ENCODE measurements at regions not wholly inside any gene's neighbourhood (a gene's known extent, or its start where the extent isn't known, plus 50 kb on each side); places are given as distances from the start of the nearest gene placed in this dataset.
"Not testable (repeated sequence)": the region's sequence is repeated elsewhere in the genome, so short reads cannot be mapped to it uniquely, and the experiment has no call there.

DNA sequence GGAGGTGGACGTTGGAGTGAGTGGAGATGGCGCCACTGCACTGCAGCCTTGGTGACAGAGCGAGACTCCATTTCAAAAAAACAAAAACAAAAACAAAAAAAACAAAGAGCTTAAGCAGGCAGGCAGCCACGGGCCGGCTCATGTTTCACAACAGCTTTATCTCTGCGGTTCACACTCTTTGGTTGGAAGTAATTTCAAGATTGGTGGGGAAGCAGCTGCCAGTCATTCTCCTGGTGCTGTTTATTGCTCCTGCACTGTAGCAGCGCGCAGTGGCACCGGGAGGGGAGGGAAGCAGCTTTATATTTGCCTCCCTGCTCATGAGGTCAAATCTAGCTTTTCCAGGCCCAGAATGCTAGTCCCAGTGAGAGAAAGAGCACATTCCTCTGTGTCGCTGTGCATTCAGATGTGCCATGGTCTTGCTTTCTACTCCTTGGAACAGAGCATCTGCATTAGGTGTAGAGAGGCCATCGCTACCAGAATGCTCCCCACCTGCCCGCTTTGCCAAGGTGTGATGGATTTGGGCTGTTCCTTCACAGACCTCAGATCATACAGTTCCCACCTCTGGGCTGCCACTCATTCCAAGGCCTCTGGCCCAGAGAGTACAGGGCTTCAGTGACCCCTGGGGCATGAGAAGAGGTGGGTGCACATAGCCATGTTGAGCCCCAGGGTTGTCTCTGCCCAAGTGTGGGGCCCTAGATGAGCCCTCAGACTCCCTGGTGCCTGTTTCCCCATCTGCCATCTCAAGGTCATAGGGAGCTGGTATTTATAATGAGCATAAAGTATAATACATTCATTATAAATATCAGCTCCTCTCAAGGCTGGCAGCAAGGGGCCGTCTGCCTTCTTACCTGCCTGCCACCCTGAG, 270.4 kb downstream of the MED10 start:
- Mint-ChIP-seq H3K4me1 (no peaks in the 10 kb centered on the region), H3K4me3 (no peak overlapping the region), H3K36me3 (ENCODE audit: low read depth) (no peaks in the 10 kb centered on the region), H3K27me3 (no peaks in the 10 kb centered on the region), H3K9me3 (no peaks in the 10 kb centered on the region), H3K27ac (no peak overlapping the region)
- intact Hi-C loops (cut with micrococcal nuclease): no loop called here
- no peak for DNase-seq

DNA sequence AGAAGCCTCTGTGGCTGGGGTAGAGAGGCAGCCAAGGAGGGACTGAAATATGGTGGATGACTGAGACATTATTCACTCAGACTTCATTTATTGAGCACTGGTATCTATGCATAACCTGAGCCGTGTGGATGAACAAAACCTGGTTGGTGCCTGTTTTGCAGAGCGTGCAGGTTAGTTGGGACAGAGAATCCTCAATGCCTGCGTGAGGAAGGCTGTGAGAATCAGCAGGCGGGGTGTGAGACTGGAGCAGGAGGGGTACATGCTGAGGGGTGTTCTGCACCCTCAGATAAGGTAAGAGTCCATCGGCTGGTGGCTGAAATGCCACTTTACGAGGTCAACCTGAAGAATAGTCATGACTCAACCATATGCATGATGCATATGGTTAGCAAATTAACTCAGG, 271.6 kb downstream of the MED10 start:
- no peak for DNase-seq
- no peaks in the 10 kb centered on the region for H3K36me3 Mint-ChIP-seq (ENCODE audit: low read depth)
- intact Hi-C loops (cut with micrococcal nuclease): no loop called here
- H3K4me1 Mint-ChIP-seq: no peaks in the 10 kb centered on the region
- no peak overlapping the region for H3K4me3 Mint-ChIP-seq
- peaks cover 4% of the 10 kb centered on the region for H3K9me3 Mint-ChIP-seq
- H3K27me3 Mint-ChIP-seq: no peaks in the 10 kb centered on the region
- no peak overlapping the region for H3K27ac Mint-ChIP-seq

DNA sequence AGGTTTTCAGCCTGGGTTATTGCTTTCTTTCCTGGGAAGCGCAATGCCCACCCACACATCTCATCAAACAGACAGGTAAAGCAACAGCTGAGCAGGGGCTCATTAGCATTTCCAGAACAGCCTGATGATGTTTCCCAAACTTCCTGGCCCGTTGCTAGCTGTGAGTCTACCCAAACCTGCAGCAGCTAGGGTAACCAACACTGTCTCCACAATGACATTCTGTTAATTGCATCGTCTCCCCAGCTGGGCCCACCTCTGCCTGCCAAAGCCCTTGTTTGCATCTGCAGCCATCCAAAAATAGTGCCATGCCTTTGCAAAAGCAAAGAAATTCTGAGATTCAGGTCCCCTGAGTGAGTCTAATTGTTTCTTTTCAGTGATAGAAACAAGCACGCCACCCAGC, 273.0 kb downstream of the MED10 start:
- Mint-ChIP-seq H3K4me1 (no peaks in the 10 kb centered on the region), H3K27me3 (no peaks in the 10 kb centered on the region), H3K4me3 (no peak overlapping the region), H3K36me3 (ENCODE audit: low read depth) (no peaks in the 10 kb centered on the region), H3K9me3 (peaks cover 5% of the 10 kb centered on the region), H3K27ac (no peak overlapping the region)
- intact Hi-C loops (cut with micrococcal nuclease): no loop called here
- no peak for DNase-seq

DNA sequence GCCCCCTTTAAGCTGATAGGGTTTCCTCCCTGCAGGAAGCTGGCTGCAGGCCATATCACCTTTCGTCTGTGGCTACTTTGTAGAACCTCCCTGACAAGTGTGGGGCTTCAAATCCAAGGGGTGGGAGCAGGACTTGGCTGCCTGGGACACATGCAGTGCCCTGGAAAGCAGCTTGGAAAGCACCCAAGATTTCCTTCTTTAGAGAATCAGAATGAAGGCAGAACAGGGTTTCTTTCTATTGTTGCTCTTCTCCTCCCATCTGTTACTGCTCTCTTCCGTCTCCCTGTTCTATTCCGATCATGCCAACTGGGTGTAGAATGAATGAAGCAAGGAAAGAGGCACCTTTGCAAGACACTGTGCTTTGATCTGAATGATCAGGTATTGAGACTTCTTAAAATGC, 282.2 kb downstream of the MED10 start:
- H3K4me1 Mint-ChIP-seq: no peaks in the 10 kb centered on the region
- no peak overlapping the region for H3K27ac Mint-ChIP-seq
- peaks cover 3% of the 10 kb centered on the region for H3K9me3 Mint-ChIP-seq
- H3K4me3 Mint-ChIP-seq: no peak overlapping the region
- H3K36me3 Mint-ChIP-seq (ENCODE audit: low read depth): no peaks in the 10 kb centered on the region
- H3K27me3 Mint-ChIP-seq: no peaks in the 10 kb centered on the region
- no peak for DNase-seq
- intact Hi-C loops (cut with micrococcal nuclease): no loop called here

DNA sequence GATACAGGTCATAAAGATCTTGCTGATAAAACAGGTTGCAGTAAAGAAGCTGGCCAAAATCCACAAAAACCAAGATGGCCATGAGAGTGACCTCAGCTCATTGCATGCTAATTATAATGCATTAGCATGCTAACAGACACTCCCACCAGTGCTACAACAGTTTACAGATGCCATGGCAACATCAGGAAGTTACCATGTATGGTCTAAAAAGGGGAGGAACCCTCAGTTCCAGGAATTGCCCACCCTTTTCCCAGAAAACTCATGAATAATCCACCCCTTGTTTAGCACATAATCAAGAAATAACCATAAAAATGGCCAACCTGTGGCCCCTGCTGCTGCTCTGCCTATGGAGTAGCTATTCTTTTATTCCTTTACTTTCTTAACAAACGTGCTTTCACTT, 284.2 kb downstream of the MED10 start:
- H3K9me3 Mint-ChIP-seq: not testable (repeated sequence)

DNA sequence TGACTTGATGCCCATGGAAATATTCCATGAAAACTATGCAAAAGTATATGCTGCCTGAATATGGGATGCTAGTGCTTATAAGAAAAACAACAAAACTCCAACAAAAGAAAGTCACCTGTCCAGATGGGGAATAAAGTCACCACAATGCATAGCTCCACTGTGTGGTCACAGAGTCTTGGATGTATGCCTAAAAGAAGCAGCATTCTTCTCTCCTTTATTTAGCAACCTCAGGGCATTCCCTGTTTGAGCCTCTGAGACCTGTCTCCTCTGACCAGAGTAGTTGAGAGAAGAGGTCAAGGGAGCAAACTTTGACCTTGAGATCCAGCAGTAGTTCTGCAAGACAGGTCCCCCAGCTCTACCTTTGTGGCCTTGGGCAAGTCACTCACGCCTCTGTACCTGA, 287.5 kb downstream of the MED10 start:
- H3K27me3 Mint-ChIP-seq: no peaks in the 10 kb centered on the region
- DNase-seq: no peak
- peaks cover 3% of the 10 kb centered on the region for H3K9me3 Mint-ChIP-seq
- H3K4me3 Mint-ChIP-seq: no peak overlapping the region
- H3K27ac Mint-ChIP-seq: no peak overlapping the region
- intact Hi-C loops (cut with micrococcal nuclease): no loop called here
- H3K36me3 Mint-ChIP-seq (ENCODE audit: low read depth): no peaks in the 10 kb centered on the region
- H3K4me1 Mint-ChIP-seq: no peaks in the 10 kb centered on the region

More for the DNA sequence above, 284.2 kb downstream of the MED10 start:
- H3K4me1 Mint-ChIP-seq; H3K4me3 Mint-ChIP-seq; DNase-seq; H3K27ac Mint-ChIP-seq; H3K36me3 Mint-ChIP-seq (ENCODE audit: low read depth); H3K27me3 Mint-ChIP-seq; intact Hi-C loops (cut with micrococcal nuclease): not testable (repeated sequence)

DNA sequence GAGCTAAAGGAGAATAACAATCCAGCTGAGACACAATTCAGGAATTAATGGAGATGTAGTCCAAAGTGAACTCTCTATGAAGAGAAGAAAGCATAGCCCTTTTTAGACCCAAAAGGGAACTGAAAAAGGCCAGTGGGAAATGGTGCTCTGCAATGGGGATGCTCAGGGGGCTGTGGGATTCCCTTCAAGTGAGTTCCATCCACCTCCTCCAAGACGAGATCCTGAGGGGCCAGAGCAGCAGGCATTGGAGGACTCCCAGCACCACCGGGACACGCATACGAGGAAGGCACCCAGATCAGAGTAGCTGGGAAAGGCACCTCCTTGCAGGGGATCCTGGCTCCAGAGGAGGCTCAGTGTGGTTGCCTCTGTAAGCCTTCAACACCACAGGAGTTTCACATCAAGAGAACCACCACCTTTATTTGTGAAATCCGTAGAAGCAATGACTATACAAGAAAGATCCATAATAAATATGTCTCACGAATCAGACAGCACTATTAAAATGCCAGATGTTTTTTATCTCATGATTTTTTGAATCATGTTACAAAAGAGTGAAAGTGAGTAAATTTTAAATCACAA, 288.2 kb downstream of the MED10 start:
- H3K4me1 Mint-ChIP-seq: no peaks in the 10 kb centered on the region
- intact Hi-C loops (cut with micrococcal nuclease): no loop called here
- H3K36me3 Mint-ChIP-seq (ENCODE audit: low read depth): no peaks in the 10 kb centered on the region
- no peak for DNase-seq
- H3K27me3 Mint-ChIP-seq: no peaks in the 10 kb centered on the region
- H3K9me3 Mint-ChIP-seq: peaks cover 3% of the 10 kb centered on the region
- no peak overlapping the region for H3K4me3 Mint-ChIP-seq
- H3K27ac Mint-ChIP-seq: no peak overlapping the region

DNA sequence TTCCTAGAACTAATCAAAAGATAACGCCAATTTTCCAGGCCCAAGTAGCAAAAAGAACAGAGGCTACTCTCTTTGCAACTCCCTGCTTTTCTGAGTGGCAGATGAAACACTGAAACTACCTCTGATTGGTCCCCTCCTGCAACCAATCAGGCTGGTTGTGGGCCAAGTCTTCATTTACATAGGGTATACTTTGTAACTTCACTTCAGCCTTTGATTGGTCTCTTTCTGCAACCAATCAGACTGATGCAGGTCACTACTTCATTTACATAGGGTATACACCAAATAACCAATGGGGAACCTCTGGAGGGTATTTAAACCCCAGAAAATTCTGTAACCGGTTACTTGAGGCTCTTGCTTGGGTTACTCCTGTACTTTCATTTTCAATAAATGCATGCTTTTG, 289.6 kb downstream of the MED10 start:
- peaks cover 3% of the 10 kb centered on the region for H3K9me3 Mint-ChIP-seq
- no peaks in the 10 kb centered on the region for H3K27me3 Mint-ChIP-seq
- no peak overlapping the region for H3K27ac Mint-ChIP-seq

DNA sequence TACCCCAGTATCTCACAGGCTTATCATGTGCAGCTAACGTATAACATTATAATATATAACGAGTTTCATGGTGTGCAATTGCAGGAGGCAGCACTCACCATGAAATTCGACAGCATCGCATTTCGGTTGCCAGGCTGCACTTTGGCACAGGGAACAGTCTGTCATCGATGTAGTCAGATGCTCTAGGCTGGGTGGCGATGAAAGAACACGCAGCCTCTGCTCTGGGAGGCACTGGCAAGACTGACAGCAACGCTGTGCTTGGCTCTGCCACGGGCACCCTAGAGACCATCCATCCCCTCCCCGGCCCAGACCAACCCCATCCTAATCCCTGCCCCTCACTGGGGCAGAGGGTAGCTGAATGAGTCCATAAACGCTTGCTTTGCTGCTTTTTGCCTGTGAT, 290.8 kb downstream of the MED10 start:
- no peaks in the 10 kb centered on the region for H3K27me3 Mint-ChIP-seq
- no peaks in the 10 kb centered on the region for H3K9me3 Mint-ChIP-seq
- intact Hi-C loops (cut with micrococcal nuclease): no loop called here
- H3K27ac Mint-ChIP-seq: no peak overlapping the region
- no peaks in the 10 kb centered on the region for H3K36me3 Mint-ChIP-seq (ENCODE audit: low read depth)
- no peak for DNase-seq
- no peak overlapping the region for H3K4me3 Mint-ChIP-seq
- no peaks in the 10 kb centered on the region for H3K4me1 Mint-ChIP-seq

More for the DNA sequence above, 289.6 kb downstream of the MED10 start:
- intact Hi-C loops (cut with micrococcal nuclease): no loop called here
- Mint-ChIP-seq H3K4me1 (no peaks in the 10 kb centered on the region), H3K4me3 (no peak overlapping the region), H3K36me3 (ENCODE audit: low read depth) (no peaks in the 10 kb centered on the region)
- DNase-seq: no peak

DNA sequence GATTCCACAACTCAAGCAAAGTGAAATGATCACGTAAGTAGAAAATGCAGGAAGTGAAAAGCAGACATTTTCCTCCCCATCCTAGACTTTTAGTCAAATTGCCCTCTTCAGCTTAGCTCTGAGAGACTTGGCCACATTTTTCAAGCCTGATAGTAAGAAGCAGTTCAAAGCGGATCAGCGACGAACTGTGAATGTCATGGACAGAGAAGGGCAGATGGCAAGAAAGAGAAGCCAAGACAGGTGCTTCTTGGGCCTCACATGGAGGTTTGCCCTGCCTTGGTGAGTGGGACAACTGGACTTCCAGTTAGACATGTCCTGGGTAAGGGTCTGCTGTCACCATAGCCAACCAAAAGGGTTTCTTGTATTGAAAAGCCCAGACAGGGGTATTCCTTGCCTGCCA, 291.5 kb downstream of the MED10 start:
- intact Hi-C loops (cut with micrococcal nuclease): no loop called here
- Mint-ChIP-seq H3K27ac (no peak overlapping the region), H3K4me1 (no peaks in the 10 kb centered on the region), H3K4me3 (no peak overlapping the region), H3K9me3 (no peaks in the 10 kb centered on the region), H3K27me3 (no peaks in the 10 kb centered on the region), H3K36me3 (ENCODE audit: low read depth) (no peaks in the 10 kb centered on the region)
- no peak for DNase-seq

DNA sequence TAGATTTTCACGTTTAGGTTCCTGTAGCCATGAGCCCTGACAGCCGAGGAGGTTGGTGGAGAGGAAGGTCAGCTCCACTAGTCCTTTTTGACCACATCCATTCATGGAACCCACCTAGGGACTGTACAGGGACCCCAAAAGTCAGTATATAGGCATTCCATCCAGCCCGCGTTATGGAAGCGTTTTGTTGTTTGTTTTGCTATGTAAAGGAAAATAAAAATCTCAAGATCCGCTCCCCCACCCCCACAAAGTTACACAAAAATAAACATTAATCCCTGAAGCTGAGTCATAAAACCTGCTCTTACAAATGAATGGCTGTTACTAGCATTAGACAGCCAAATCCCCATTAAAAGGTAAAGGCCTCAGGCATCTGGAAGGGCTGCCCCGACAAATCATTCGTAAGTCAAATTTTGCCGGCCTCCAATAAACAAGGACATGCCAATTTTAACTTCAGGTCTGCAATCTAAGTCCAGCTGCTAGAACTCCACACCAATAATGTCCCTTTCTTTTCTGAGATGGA, 292.9 kb downstream of the MED10 start:
- Mint-ChIP-seq H3K27me3 (no peaks in the 10 kb centered on the region), H3K27ac (no peak overlapping the region), H3K4me1 (no peaks in the 10 kb centered on the region), H3K4me3 (no peak overlapping the region), H3K9me3 (no peaks in the 10 kb centered on the region), H3K36me3 (ENCODE audit: low read depth) (no peaks in the 10 kb centered on the region)
- intact Hi-C loops (cut with micrococcal nuclease): no loop called here
- DNase-seq: no peak

DNA sequence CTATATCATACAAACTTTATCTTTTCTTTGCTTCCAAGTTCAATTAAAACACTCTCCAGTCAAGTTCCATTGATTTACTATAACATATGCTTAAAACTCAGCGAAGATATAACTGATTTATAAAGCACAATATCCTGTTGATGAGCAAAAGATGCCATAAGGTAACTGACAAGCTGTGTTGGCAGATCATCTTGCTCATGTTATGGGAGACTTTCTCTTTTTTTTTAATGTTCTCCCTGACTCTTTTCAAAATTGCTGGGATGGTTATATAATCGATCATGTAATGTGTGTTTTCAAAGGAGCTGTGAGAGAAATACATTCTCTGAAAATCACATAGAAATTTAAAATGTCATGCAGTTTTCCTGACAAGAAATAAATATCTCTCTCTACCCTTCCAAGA, 293.5 kb downstream of the MED10 start:
- Mint-ChIP-seq H3K27me3 (no peaks in the 10 kb centered on the region), H3K4me3 (no peak overlapping the region), H3K4me1 (no peaks in the 10 kb centered on the region), H3K27ac (no peak overlapping the region), H3K36me3 (ENCODE audit: low read depth) (no peaks in the 10 kb centered on the region), H3K9me3 (no peaks in the 10 kb centered on the region)
- intact Hi-C loops (cut with micrococcal nuclease): no loop called here
- DNase-seq: no peak

DNA sequence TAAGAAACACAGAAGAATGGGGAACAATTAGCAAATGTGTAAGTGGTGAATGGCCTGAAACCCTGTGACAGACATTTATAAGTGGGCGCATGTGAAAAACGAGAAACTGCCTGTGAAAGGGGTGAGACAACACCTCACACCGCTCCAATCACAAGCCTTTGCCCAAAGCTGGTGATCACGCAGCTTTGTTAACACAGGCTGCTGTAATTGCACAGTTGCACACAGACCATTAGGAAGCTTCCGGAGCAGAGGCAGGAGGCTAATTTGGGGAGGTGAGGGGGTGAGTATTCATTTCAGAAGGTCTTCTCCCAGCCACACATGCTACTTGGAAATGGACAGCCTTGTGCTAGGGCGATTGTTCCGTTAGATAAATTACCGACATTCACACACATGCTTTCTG, 294.0 kb downstream of the MED10 start:
- Mint-ChIP-seq H3K27me3 (no peaks in the 10 kb centered on the region), H3K4me3 (no peak overlapping the region), H3K9me3 (no peaks in the 10 kb centered on the region), H3K4me1 (no peaks in the 10 kb centered on the region), H3K27ac (no peak overlapping the region), H3K36me3 (ENCODE audit: low read depth) (no peaks in the 10 kb centered on the region)
- no peak for DNase-seq
- intact Hi-C loops (cut with micrococcal nuclease): no loop called here

DNA sequence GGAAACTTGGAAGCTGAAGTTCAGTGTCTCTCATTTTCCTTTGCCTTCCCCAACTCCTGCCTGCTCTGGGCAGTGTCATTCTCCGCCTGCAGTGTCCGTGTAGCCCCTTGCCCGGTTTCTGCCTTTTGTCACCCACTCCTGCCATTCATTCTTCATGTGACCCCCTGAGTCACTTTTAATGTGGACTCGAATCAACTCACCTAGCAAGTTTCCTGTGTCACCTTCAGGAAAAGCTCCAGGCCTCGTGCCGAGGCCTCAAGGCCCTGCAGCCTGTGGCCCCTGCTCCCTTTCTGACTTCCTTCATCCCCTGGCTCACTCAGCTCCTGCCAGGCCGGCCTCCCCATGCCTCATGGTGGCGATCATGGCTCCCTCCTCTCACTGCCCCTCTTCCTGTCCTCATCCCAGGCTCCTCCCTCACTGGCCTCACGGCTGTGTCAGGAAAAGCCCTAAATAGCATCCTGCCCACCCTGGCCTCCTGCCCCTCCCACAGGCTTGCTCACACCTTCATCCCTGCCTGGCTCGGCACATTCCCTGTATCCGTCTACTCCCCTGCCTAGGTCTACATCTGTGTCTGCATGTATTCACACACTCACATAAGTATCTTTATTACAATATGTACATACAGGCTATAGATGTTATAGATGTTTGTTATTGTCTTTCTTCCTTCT, 294.9 kb downstream of the MED10 start:
- DNase-seq: no peak
- Mint-ChIP-seq H3K9me3 (no peaks in the 10 kb centered on the region), H3K4me1 (no peaks in the 10 kb centered on the region), H3K27ac (no peak overlapping the region), H3K4me3 (no peak overlapping the region), H3K27me3 (no peaks in the 10 kb centered on the region), H3K36me3 (ENCODE audit: low read depth) (no peaks in the 10 kb centered on the region)
- intact Hi-C loops (cut with micrococcal nuclease): no loop called here
